Gastroesophageal sphincter (tissue), 4 donors: ENCODE measurements at regions not wholly inside any gene's neighbourhood (a gene's known extent, or its start where the extent isn't known, plus 50 kb on each side); places are given as distances from the start of the nearest gene placed in this dataset.

Source experiments
- ATAC-seq: fragments of 150-250 bp; one replicate; pipeline ENCODE4 v1.9.1; 2016; ENCODE audit warnings: mild to moderate bottlenecking, moderate library complexity
- H3K27ac ChIP-seq, 4 donors: fragments of 200-600 bp; sonication (generic) in 3 of 4; 1 replicate in 3 of 4; 2 replicates in 1 of 4; pipeline ENCODE4 v1.5.1; 2016 to 2019
- H3K27me3 ChIP-seq: fragments of 200-600 bp; sonication (generic); one replicate; pipeline ENCODE4 v1.5.1; 2019
- H3K36me3 ChIP-seq, 2 donors: fragments of 200-600 bp; sonication (generic); one replicate each; pipeline ENCODE4 v1.5.1; 2019; ENCODE audit warnings: control low read depth in 1 of 2
- H3K4me1 ChIP-seq, 3 donors: fragments of 200-600 bp; sonication (generic); 1 replicate in 2 of 3; 2 replicates in 1 of 3; pipeline ENCODE4 v1.5.1; 2016 to 2019; ENCODE audit warnings: control low read depth in 2 of 3
- H3K4me3 ChIP-seq, 2 donors: fragments of 200-600 bp; sonication (generic); one replicate each; pipeline ENCODE4 v1.5.1; 2019; ENCODE audit warnings: mild to moderate bottlenecking in 1 of 2, moderate library complexity in 1 of 2
- H3K9me3 ChIP-seq, 3 donors: fragments of 200-600 bp; sonication (generic); one replicate each; pipeline ENCODE4 v1.5.1; 2017 to 2019; ENCODE audit warnings: control low read depth in 2 of 3
- EP300 ChIP-seq: sonication (generic); formaldehyde crosslinking; IDR thresholded peaks from one replicate; pipeline ENCODE4 v1.6.1; 2017; ENCODE audit warnings: antibody characterized with exemption, mild to moderate bottlenecking
- POLR2A ChIP-seq, 2 donors: fragments of 450-650 bp; IDR thresholded peaks; one replicate each; pipeline ENCODE4 v1.6.1; 2017; ENCODE audit warnings: antibody characterized with exemption in 2 of 2, mild to moderate bottlenecking in 2 of 2, moderate library complexity in 1 of 2
- POLR2AphosphoS5 ChIP-seq: sonication (generic); formaldehyde crosslinking; IDR thresholded peaks from one replicate; pipeline ENCODE4 v1.6.1; 2017; ENCODE audit warnings: antibody characterized with exemption
- WGBS, 2 donors: methylation state at CpG; one replicate each; pipeline ENCODE4 v1.1.5; 2018; ENCODE audit warnings: low coverage in 1 of 2; 5-methylcytosine and 5-hydroxymethylcytosine counted together
- TF ChIP-seq, protein P1 (sequence below), 4 experiments: fragments of 200-600 bp in 2 of 4; fragments of 450-650 bp in 2 of 4; sonication (generic) in 1 of 4; IDR thresholded peaks; one replicate each; pipeline ENCODE4 v1.5.1; 2017 to 2019; ENCODE audit warnings: antibody characterized with exemption in 4 of 4, mild to moderate bottlenecking in 2 of 4, moderate library complexity in 2 of 4

DNA sequence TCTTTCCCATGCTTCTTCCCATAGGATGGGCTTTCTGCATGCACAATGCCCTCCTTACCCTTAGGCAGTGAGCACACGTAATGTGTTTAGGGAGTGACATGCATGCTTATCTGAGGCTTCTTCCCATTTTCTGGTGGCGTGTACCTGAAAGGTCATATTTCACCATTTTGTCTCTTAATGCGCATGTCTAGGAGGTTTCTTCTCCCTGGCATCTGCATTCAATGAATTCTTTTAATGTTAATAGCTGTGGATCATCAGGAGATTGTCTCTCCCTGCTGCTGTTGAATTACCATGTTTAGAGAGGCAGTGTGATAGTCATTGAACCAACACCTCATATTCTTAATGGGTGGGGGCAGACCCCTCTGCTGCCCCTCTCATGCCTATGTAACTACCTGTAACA is 205.6 kb upstream of the SGO1 start:
- no peak overlapping the region for H3K27ac ChIP-seq
- peaks cover 0 to 14% (median 3%) of the 10 kb centered on the region in 3 donors for H3K4me1 ChIP-seq
- no peaks in the 10 kb centered on the region for H3K36me3 ChIP-seq
- WGBS, 2 donors: 62% methylated on average over 3 of the region's 3 CpGs; no CpG with 5 or more reads in 1 of the 2 donors
- TF ChIP-seq, protein P1, sequence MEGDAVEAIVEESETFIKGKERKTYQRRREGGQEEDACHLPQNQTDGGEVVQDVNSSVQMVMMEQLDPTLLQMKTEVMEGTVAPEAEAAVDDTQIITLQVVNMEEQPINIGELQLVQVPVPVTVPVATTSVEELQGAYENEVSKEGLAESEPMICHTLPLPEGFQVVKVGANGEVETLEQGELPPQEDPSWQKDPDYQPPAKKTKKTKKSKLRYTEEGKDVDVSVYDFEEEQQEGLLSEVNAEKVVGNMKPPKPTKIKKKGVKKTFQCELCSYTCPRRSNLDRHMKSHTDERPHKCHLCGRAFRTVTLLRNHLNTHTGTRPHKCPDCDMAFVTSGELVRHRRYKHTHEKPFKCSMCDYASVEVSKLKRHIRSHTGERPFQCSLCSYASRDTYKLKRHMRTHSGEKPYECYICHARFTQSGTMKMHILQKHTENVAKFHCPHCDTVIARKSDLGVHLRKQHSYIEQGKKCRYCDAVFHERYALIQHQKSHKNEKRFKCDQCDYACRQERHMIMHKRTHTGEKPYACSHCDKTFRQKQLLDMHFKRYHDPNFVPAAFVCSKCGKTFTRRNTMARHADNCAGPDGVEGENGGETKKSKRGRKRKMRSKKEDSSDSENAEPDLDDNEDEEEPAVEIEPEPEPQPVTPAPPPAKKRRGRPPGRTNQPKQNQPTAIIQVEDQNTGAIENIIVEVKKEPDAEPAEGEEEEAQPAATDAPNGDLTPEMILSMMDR (IDR thresholded peaks at IDR 0.05): no peak
- TF ChIP-seq POLR2AphosphoS5: no peak
- no peak for TF ChIP-seq POLR2A (IDR thresholded peaks at IDR 0.05)
- no peak for TF ChIP-seq EP300
- H3K27me3 ChIP-seq: no peaks in the 10 kb centered on the region
- ATAC-seq: no peak
- H3K4me3 ChIP-seq: no peak overlapping the region
- no peaks in the 10 kb centered on the region for H3K9me3 ChIP-seq

DNA sequence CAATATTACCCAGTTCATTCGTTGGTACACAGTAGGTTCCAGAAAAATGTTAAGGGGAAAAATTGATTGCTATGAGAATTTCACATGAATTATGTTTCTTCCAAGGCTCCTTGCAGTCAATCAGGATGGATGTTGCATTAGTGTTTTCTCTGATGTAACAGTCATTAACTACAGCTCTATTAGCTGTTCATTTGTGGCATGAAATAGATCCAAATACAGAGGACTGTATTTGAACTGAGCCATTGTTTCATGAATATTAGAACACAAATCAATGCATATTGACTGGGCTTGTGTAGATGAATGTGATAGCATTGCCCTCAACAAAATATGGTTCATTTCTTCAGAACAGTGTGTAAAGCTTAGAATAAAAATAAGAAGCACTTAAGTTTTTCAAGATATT is 203.0 kb upstream of the SGO1 start:
- Histone ChIP-seq H3K9me3 (no peaks in the 10 kb centered on the region), H3K27me3 (no peaks in the 10 kb centered on the region), H3K27ac (no peak overlapping the region), H3K4me3 (no peak overlapping the region), H3K4me1 (no peaks in the 10 kb centered on the region), H3K36me3 (no peaks in the 10 kb centered on the region)
- no peak for TF ChIP-seq EP300
- TF ChIP-seq, protein P1 (IDR thresholded peaks at IDR 0.05): no peak
- TF ChIP-seq POLR2AphosphoS5: no peak
- TF ChIP-seq POLR2A (IDR thresholded peaks at IDR 0.05): no peak
- ATAC-seq: no peak
- WGBS, 2 donors: 59 to 71% methylated on average over 1 of the region's 1 CpG

DNA sequence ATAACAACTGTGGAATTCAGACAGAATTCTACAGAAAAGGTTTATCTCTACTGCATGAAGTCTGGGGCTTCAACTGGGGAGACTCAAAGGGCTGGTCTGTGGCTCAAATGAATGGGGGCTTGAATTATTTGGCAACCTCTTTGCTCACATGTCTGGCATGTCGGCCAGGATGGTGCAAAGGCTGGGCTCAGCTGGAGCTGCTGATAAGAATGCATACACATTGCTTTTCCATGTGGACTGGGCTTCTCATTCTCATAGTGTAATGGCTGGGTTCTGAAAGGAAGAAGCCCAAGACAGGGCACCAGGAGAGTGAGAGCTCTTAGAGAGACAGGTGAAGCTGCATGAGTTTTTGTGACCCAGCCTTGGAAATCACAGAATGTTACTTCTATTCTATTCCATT is 194.3 kb upstream of the SGO1 start:
- H3K9me3 ChIP-seq: no peaks in the 10 kb centered on the region
- H3K4me3 ChIP-seq: no peak overlapping the region
- WGBS, 2 donors: 100% methylated on average over 1 of the region's 1 CpG; no CpG with 5 or more reads in 1 of the 2 donors
- ATAC-seq: no peak
- no peak overlapping the region for H3K27ac ChIP-seq
- H3K27me3 ChIP-seq: no peaks in the 10 kb centered on the region
- no peaks in the 10 kb centered on the region for H3K36me3 ChIP-seq
- TF ChIP-seq, protein P1 (IDR thresholded peaks at IDR 0.05): no peak
- TF ChIP-seq EP300 (no peak), POLR2A (IDR thresholded peaks at IDR 0.05) (no peak), POLR2AphosphoS5 (no peak)
- H3K4me1 ChIP-seq: peaks cover 0 to 15% (median 2%) of the 10 kb centered on the region in 3 donors

DNA sequence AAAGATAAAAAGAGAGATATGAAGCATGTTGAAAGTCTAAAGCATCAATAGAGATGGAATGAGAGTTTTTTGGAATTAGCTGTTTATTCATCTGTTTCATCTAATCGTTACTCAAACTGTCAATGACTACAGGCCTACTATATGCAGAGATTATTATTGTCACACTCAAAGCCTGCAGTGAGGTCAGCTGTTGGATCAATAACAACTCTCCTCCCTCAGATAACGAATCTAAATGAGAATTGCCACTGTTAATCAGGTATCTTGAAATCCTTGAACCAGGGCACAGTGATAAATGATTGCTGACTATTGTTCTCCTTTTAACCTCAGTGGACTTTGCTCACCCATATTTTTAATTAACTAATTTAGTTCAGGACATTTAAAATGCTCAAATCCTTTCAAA is 192.3 kb upstream of the SGO1 start:
- TF ChIP-seq POLR2AphosphoS5 (no peak), EP300 (no peak), POLR2A (IDR thresholded peaks at IDR 0.05) (no peak)
- TF ChIP-seq, protein P1 (IDR thresholded peaks at IDR 0.05): no peak
- Histone ChIP-seq H3K4me3 (no peak overlapping the region), H3K27me3 (no peaks in the 10 kb centered on the region), H3K36me3 (no peaks in the 10 kb centered on the region), H3K4me1 (peaks cover 0 to 15% (median 2%) of the 10 kb centered on the region in 3 donors), H3K9me3 (no peaks in the 10 kb centered on the region), H3K27ac (peak overlapping the region in 1 of 4 donors; percentile 48)
- no peak for ATAC-seq
- 48 to 54% methylated on average over 2 of the region's 2 CpGs for WGBS, 2 donors

DNA sequence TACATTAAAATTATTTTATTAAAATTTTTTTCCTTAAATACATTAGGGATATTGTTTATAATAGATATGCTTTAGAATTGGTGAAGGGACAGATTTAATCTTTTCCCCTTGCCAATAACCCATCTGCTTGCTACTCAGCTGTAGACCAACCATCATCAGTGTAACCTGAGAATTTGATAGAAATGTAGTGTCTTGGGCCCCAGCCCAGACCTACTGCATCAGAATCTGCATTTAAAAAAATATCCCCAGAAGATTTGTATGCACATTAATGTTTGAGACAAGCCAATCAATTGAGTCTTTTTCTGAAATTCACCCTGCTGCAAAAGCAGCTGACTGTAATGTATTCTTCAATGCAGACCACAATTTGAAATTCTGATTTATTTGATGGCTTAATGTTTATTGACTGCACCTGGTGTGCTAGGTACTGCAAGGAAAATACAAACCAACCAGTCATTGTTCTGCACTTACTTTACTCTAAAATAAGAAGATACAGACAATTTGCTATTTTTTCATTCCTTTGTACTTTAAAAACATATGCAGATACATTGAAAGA is 190.7 kb upstream of the SGO1 start:
- Histone ChIP-seq H3K4me3 (no peak overlapping the region), H3K27ac (no peak overlapping the region), H3K27me3 (no peaks in the 10 kb centered on the region), H3K4me1 (peaks cover 0 to 15% (median 2%) of the 10 kb centered on the region in 3 donors), H3K9me3 (no peaks in the 10 kb centered on the region), H3K36me3 (no peaks in the 10 kb centered on the region)
- ATAC-seq: no peak
- TF ChIP-seq EP300: no peak
- TF ChIP-seq, protein P1 (IDR thresholded peaks at IDR 0.05): no peak
- TF ChIP-seq POLR2AphosphoS5: no peak
- TF ChIP-seq POLR2A (IDR thresholded peaks at IDR 0.05): no peak
